ENCODE measurements at regions not wholly inside any gene's neighbourhood (a gene's known extent, or its start where the extent isn't known, plus 50 kb on each side); places are given as distances from the start of the nearest gene placed in this dataset.

DNA sequence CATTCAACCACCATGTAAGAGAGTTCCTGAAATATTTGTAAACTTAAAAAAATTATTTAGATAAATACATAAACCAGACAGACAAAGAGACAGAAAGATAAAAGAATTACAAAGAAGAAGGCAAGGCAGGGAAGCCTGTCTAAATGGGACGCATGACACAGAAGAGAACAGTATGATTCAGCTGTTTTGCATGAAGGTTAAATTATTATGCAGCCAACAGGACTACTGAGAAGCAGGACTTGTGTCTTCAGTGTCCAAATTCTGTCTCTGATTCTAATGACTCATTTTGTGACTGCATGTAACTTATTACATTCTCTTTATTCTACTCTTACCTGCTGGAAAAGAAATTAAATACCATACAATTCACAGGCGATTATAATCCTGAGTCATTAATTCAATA is 340.4 kb upstream of the KCNMB2 start:
- Histone ChIP-seq H3K36me3 (ENCODE audit: insufficient read depth, low read length) (no peaks in the 10 kb centered on the region), H3K9me3 (ENCODE audit: low read length) (no peaks in the 10 kb centered on the region), H2AFZ (ENCODE audit: low read depth, low read length) (no peak overlapping the region), H3K4me3 (ENCODE audit: low read length) (no peak overlapping the region), H3K9me2 (ENCODE audit: insufficient read depth, low read length) (no peaks in the 10 kb centered on the region), H3K27ac (ENCODE audit: low read length) (no peak overlapping the region), H3K79me2 (replicated peaks; ENCODE audit: insufficient read depth, low read length) (no peaks in the 10 kb centered on the region), H3F3A (ENCODE audit: insufficient read depth, low read length, poor library complexity, severe bottlenecking) (no peaks in the 10 kb centered on the region), H3K9ac (ENCODE audit: low read length) (no peak overlapping the region), H3K4me2 (ENCODE audit: low read length) (no peak overlapping the region), H4K20me1 (ENCODE audit: insufficient read depth) (no peaks in the 10 kb centered on the region), H3K27me3 (ENCODE audit: insufficient read depth, low read depth, low read length) (no peaks in the 10 kb centered on the region)
- TF ChIP-seq RAD21 (conservative IDR thresholded peaks at IDR 0.05) (no peak), SMC3 (conservative IDR thresholded peaks at IDR 0.05; ENCODE audit: poor library complexity) (no peak), EZH2 (IDR thresholded peaks at IDR 0.05; ENCODE audit: borderline replicate concordance, insufficient read depth, low read length, poor library complexity, severe bottlenecking) (no peak), MXI1 (conservative IDR thresholded peaks at IDR 0.05; ENCODE audit: poor library complexity, severe bottlenecking) (no peak), EP300 (conservative IDR thresholded peaks at IDR 0.05; ENCODE audit: poor library complexity, severe bottlenecking) (no peak), TAF1 (IDR thresholded peaks at IDR 0.05; ENCODE audit: low read depth) (no peak), POLR2AphosphoS5 (IDR thresholded peaks at IDR 0.05) (no peak), REST (IDR thresholded peaks at IDR 0.05; ENCODE audit: borderline replicate concordance) (no peak)
- TF ChIP-seq, protein P1, sequence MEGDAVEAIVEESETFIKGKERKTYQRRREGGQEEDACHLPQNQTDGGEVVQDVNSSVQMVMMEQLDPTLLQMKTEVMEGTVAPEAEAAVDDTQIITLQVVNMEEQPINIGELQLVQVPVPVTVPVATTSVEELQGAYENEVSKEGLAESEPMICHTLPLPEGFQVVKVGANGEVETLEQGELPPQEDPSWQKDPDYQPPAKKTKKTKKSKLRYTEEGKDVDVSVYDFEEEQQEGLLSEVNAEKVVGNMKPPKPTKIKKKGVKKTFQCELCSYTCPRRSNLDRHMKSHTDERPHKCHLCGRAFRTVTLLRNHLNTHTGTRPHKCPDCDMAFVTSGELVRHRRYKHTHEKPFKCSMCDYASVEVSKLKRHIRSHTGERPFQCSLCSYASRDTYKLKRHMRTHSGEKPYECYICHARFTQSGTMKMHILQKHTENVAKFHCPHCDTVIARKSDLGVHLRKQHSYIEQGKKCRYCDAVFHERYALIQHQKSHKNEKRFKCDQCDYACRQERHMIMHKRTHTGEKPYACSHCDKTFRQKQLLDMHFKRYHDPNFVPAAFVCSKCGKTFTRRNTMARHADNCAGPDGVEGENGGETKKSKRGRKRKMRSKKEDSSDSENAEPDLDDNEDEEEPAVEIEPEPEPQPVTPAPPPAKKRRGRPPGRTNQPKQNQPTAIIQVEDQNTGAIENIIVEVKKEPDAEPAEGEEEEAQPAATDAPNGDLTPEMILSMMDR (IDR thresholded peaks at IDR 0.05; ENCODE audit: poor library complexity, severe bottlenecking): no peak

GRCh38 chr3:178198329-178198728 is 337.9 kb upstream of the KCNMB2 start:
- Histone ChIP-seq H3K9me2 (ENCODE audit: insufficient read depth, low read length) (no peaks in the 10 kb centered on the region), H3K9ac (ENCODE audit: low read length) (no peak overlapping the region), H2AFZ (ENCODE audit: low read depth, low read length) (no peak overlapping the region), H3F3A (ENCODE audit: insufficient read depth, low read length, poor library complexity, severe bottlenecking) (no peaks in the 10 kb centered on the region), H3K4me2 (ENCODE audit: low read length) (no peak overlapping the region), H3K9me3 (ENCODE audit: low read length) (no peaks in the 10 kb centered on the region), H3K27ac (ENCODE audit: low read length) (no peak overlapping the region), H3K27me3 (ENCODE audit: insufficient read depth, low read depth, low read length) (no peaks in the 10 kb centered on the region), H3K79me2 (replicated peaks; ENCODE audit: insufficient read depth, low read length) (no peaks in the 10 kb centered on the region), H3K4me3 (ENCODE audit: low read length) (no peak overlapping the region), H3K36me3 (ENCODE audit: insufficient read depth, low read length) (no peaks in the 10 kb centered on the region), H4K20me1 (ENCODE audit: insufficient read depth) (no peaks in the 10 kb centered on the region)
- TF ChIP-seq EZH2 (IDR thresholded peaks at IDR 0.05; ENCODE audit: borderline replicate concordance, insufficient read depth, low read length, poor library complexity, severe bottlenecking) (no peak), MXI1 (conservative IDR thresholded peaks at IDR 0.05; ENCODE audit: poor library complexity, severe bottlenecking) (no peak), RAD21 (conservative IDR thresholded peaks at IDR 0.05) (no peak), EP300 (conservative IDR thresholded peaks at IDR 0.05; ENCODE audit: poor library complexity, severe bottlenecking) (no peak), TAF1 (IDR thresholded peaks at IDR 0.05; ENCODE audit: low read depth) (no peak), POLR2AphosphoS5 (IDR thresholded peaks at IDR 0.05) (no peak), REST (IDR thresholded peaks at IDR 0.05; ENCODE audit: borderline replicate concordance) (no peak), SMC3 (conservative IDR thresholded peaks at IDR 0.05; ENCODE audit: poor library complexity) (no peak)
- TF ChIP-seq, protein P1 (IDR thresholded peaks at IDR 0.05; ENCODE audit: poor library complexity, severe bottlenecking): no peak

All from neural cell (in vitro differentiated cells).